ENCODE measurements at regions not wholly inside any gene's neighbourhood (a gene's known extent, or its start where the extent isn't known, plus 50 kb on each side); places are given as distances from the start of the nearest gene placed in this dataset.
"Not testable (repeated sequence)": the region's sequence is repeated elsewhere in the genome, so short reads cannot be mapped to it uniquely, and the experiment has no call there.

- TF ChIP-seq ZFX (IDR thresholded peaks at IDR 0.05; ENCODE audit: borderline replicate concordance) (no peak), CTCF (IDR thresholded peaks at IDR 0.05) (no peak)
Observed at GRCh38 chr3:16768956-16769355, 115.8 kb upstream of the PLCL2 start.

GRCh38 chr3:16769525-16769924 lies 115.2 kb upstream of the PLCL2 start:
- TF ChIP-seq CTCF (IDR thresholded peaks at IDR 0.05) (no peak), ZFX (IDR thresholded peaks at IDR 0.05; ENCODE audit: borderline replicate concordance) (no peak)
- H3K27ac ChIP-seq: no peak overlapping the region

More at GRCh38 chr3:16768956-16769355, 115.8 kb upstream of the PLCL2 start:
- no peak overlapping the region for H3K27ac ChIP-seq

- TF ChIP-seq ZFX (IDR thresholded peaks at IDR 0.05; ENCODE audit: borderline replicate concordance): no peak
- TF ChIP-seq CTCF (IDR thresholded peaks at IDR 0.05): no peak
- no peak overlapping the region for H3K27ac ChIP-seq
Observed at GRCh38 chr3:16770021-16770420, 114.7 kb upstream of the PLCL2 start.

- H3K27ac ChIP-seq: no peak overlapping the region
- TF ChIP-seq CTCF (IDR thresholded peaks at IDR 0.05) (no peak), ZFX (IDR thresholded peaks at IDR 0.05; ENCODE audit: borderline replicate concordance) (no peak)
Observed at GRCh38 chr3:16770792-16771191, 114.0 kb upstream of the PLCL2 start.

GRCh38 chr3:16773594-16773993 lies 111.2 kb upstream of the PLCL2 start:
- H3K27ac ChIP-seq: not testable (repeated sequence)

- H3K27ac ChIP-seq: not testable (repeated sequence)
Observed at GRCh38 chr3:16774536-16774935, 110.2 kb upstream of the PLCL2 start.

- TF ChIP-seq CTCF (IDR thresholded peaks at IDR 0.05): no peak
- no peak for TF ChIP-seq ZFX (IDR thresholded peaks at IDR 0.05; ENCODE audit: borderline replicate concordance)
- no peak overlapping the region for H3K27ac ChIP-seq
Observed at GRCh38 chr3:16784973-16785372, 99.8 kb upstream of the PLCL2 start.

GRCh38 chr3:16785465-16785864 lies 99.3 kb upstream of the PLCL2 start:
- no peak overlapping the region for H3K27ac ChIP-seq
- TF ChIP-seq ZFX (IDR thresholded peaks at IDR 0.05; ENCODE audit: borderline replicate concordance) (no peak), CTCF (IDR thresholded peaks at IDR 0.05) (no peak)
